Thoracic aorta (tissue), 2 donors: ENCODE measurements at regions not wholly inside any gene's neighbourhood (a gene's known extent, or its start where the extent isn't known, plus 50 kb on each side); places are given as distances from the start of the nearest gene placed in this dataset.

Source experiments
- ATAC-seq: fragments of 150-250 bp; one replicate; pipeline ENCODE4 v1.8.0; 2017; ENCODE audit warnings: low read depth; ENCODE audit not compliant: insufficient number of reproducible peaks, low FRiP score
- DNase-seq: peaks from one replicate; pipeline ENCODE4 v3.0.0-alpha.2; 2020; ENCODE audit warnings: low spot score
- H3K27ac ChIP-seq, 2 donors: fragments of 200-600 bp; sonication (generic); 1 replicate in 1 of 2; 2 replicates in 1 of 2; pipeline ENCODE4 v1.5.1; 2016; ENCODE audit warnings: mild to moderate bottlenecking in 2 of 2, moderate library complexity in 2 of 2
- H3K27me3 ChIP-seq: fragments of 200-600 bp; sonication (generic); replicated peaks from 2 replicates; pipeline ENCODE4 v1.6.0; 2016; ENCODE audit warnings: mild to moderate bottlenecking; ENCODE audit not compliant: insufficient read depth
- H3K36me3 ChIP-seq: fragments of 200-600 bp; sonication (generic); one replicate; pipeline ENCODE4 v1.5.1; 2016
- H3K4me1 ChIP-seq, 2 donors: fragments of 200-600 bp; sonication (generic); 1 replicate in 1 of 2; 2 replicates in 1 of 2; pipeline versions ENCODE4 v1.5.1 to v1.6.0; 2016; ENCODE audit warnings: low read depth in 2 of 2, mild to moderate bottlenecking in 1 of 2; ENCODE audit not compliant: control insufficient read depth in 1 of 2
- H3K4me3 ChIP-seq: fragments of 200-600 bp; sonication (generic); 2 replicates; pipeline ENCODE4 v1.5.1; 2016; ENCODE audit warnings: mild to moderate bottlenecking
- H3K9me3 ChIP-seq: fragments of 200-600 bp; sonication (generic); 2 replicates; pipeline ENCODE4 v1.5.1; 2016
- CTCF ChIP-seq: fragments of 200-600 bp; sonication (generic); IDR thresholded peaks from one replicate; pipeline ENCODE4 v1.5.1; 2019; ENCODE audit warnings: antibody characterized with exemption

DNA sequence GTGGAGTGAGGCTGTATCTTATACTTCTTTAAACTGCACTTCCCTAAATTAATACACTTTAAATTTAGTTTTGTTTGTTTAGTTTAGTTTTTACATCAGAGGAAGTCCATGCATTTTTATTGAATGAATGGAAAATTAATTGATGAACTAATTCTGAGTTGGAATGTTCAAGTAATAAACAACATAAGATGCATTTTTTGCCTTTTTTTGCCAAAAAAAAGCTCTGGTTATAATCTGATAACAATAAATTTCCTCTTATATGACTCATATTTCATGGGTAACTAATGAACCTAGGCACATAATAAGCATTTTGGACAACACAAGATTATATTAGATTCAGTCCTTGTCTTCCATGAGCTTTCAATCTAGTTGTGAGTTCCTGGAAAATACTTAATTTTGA, 323.1 kb downstream of the CENPW start:
- ATAC-seq (no peak), DNase-seq (no peak)
- TF ChIP-seq CTCF = no peak
- no peaks in the 10 kb centered on the region for H3K27me3 ChIP-seq
- no peaks in the 10 kb centered on the region for H3K36me3 ChIP-seq
- no peaks in the 10 kb centered on the region for H3K9me3 ChIP-seq
- H3K4me1 ChIP-seq = peaks cover 3 to 14% of the 10 kb centered on the region in 2 donors
- no peak overlapping the region for H3K27ac ChIP-seq
- H3K4me3 ChIP-seq = no peak overlapping the region

DNA sequence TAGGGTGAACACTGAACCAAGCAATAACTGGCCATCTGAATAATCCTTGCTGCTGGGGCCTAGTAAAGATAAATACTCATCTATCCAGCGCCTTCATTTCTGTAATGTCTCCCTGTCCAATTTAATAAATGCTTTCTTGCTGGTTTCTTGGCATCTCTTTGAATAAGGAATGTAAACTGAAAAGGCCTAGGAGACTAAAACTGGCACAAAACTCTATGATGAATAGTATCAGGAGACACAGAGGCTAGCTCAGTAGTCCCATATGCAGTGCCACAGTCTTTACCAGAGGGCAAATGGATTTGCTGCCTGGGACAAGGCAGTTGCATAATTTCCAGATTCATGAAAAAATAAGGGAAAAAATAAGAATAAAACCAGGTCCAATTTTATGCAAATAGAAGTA, 324.4 kb downstream of the CENPW start:
- H3K27ac ChIP-seq = no peak overlapping the region
- H3K4me1 ChIP-seq = peaks cover 3 to 14% of the 10 kb centered on the region in 2 donors
- TF ChIP-seq CTCF = no peak
- H3K4me3 ChIP-seq = no peak overlapping the region
- ATAC-seq (no peak), DNase-seq (no peak)
- H3K9me3 ChIP-seq = no peaks in the 10 kb centered on the region
- no peaks in the 10 kb centered on the region for H3K36me3 ChIP-seq
- no peaks in the 10 kb centered on the region for H3K27me3 ChIP-seq

GRCh38 chr6:126665551-126665950, 325.6 kb downstream of the CENPW start:
- DNase-seq (no peak), ATAC-seq (no peak)
- H3K27me3 ChIP-seq = no peaks in the 10 kb centered on the region
- TF ChIP-seq CTCF = no peak
- H3K9me3 ChIP-seq = peaks cover 5% of the 10 kb centered on the region
- no peak overlapping the region for H3K4me3 ChIP-seq
- H3K27ac ChIP-seq = no peak overlapping the region
- peaks cover 3 to 14% of the 10 kb centered on the region in 2 donors for H3K4me1 ChIP-seq
- H3K36me3 ChIP-seq = no peaks in the 10 kb centered on the region

- no peak overlapping the region for H3K4me3 ChIP-seq
- H3K27ac ChIP-seq = no peak overlapping the region
- peaks cover 3 to 14% of the 10 kb centered on the region in 2 donors for H3K4me1 ChIP-seq
- H3K9me3 ChIP-seq = peaks cover 5% of the 10 kb centered on the region
- ATAC-seq (no peak), DNase-seq (no peak)
- H3K36me3 ChIP-seq = no peaks in the 10 kb centered on the region
- no peaks in the 10 kb centered on the region for H3K27me3 ChIP-seq
- TF ChIP-seq CTCF = no peak
These were observed 327.2 kb downstream of the CENPW start for GRCh38 chr6:126667071-126667470.

GRCh38 chr6:126667728-126668127, 327.8 kb downstream of the CENPW start:
- peaks cover 3 to 14% of the 10 kb centered on the region in 2 donors for H3K4me1 ChIP-seq
- H3K27ac ChIP-seq = no peak overlapping the region
- no peaks in the 10 kb centered on the region for H3K27me3 ChIP-seq
- H3K4me3 ChIP-seq = no peak overlapping the region
- no peaks in the 10 kb centered on the region for H3K36me3 ChIP-seq
- no peak for DNase-seq
- no peak for ATAC-seq
- peaks cover 5% of the 10 kb centered on the region for H3K9me3 ChIP-seq
- no peak for TF ChIP-seq CTCF
